GM12892 (cell line): ENCODE measurements at regions not wholly inside any gene's neighbourhood (a gene's known extent, or its start where the extent isn't known, plus 50 kb on each side); places are given as distances from the start of the nearest gene placed in this dataset.

Experiments
- DNase-seq: peaks from one replicate; pipeline ENCODE4 v3.0.0; 2011; ENCODE audit not compliant: insufficient read length
- FAIRE-seq: peaks from 2 replicates; lab custom pipeline; 2011; peaks lifted over from hg19 to GRCh38; lab: Jason Lieb, UNC
- POLR2A ChIP-seq: IDR thresholded peaks from 2 replicates; pipeline ENCODE4 v1.6.1; 2011; ENCODE audit warnings: low read depth, low read length, control low read depth
- POLR2AphosphoS5 ChIP-seq: IDR thresholded peaks from 2 replicates; pipeline ENCODE4 v1.6.1; 2011; ENCODE audit warnings: low read depth, low read length, control low read depth
- TAF1 ChIP-seq: IDR thresholded peaks from 2 replicates; pipeline ENCODE4 v1.6.1; 2011; ENCODE audit warnings: low read depth, mild to moderate bottlenecking, control low read depth, low read length, borderline replicate concordance

GRCh38 chr2:221205103-221205673, 366.9 kb downstream of the EPHA4 start:
- FAIRE-seq (no peak), DNase-seq (no peak)
- TF ChIP-seq TAF1 (no peak), POLR2A (no peak), POLR2AphosphoS5 (no peak)

DNA sequence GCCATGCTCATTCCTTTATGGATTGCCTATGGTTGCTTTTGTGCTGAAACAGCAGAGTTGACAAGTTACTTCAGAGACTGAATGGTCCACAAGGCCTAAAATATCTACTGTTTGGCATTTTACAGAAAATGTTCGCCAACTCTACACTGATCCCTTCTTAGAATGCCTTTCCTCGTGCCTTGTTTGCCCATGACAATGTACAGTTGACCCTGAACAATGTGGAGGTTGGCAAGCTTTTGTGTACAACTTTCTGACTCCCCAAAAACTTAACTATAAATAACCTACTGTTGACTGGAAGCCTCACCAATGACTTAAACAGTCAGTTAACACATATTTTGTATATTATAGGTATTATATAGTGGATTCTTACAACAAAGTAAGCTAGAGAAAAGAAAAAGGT, 361.4 kb downstream of the EPHA4 start:
- no peak for DNase-seq
- no peak for FAIRE-seq
- no peak for TF ChIP-seq POLR2A
- no peak for TF ChIP-seq POLR2AphosphoS5
- TF ChIP-seq TAF1: no peak

GRCh38 chr2:221211653-221212052, 360.5 kb downstream of the EPHA4 start:
- no peak for TF ChIP-seq POLR2AphosphoS5
- TF ChIP-seq TAF1: no peak
- TF ChIP-seq POLR2A: no peak
- FAIRE-seq (no peak), DNase-seq (no peak)

DNA sequence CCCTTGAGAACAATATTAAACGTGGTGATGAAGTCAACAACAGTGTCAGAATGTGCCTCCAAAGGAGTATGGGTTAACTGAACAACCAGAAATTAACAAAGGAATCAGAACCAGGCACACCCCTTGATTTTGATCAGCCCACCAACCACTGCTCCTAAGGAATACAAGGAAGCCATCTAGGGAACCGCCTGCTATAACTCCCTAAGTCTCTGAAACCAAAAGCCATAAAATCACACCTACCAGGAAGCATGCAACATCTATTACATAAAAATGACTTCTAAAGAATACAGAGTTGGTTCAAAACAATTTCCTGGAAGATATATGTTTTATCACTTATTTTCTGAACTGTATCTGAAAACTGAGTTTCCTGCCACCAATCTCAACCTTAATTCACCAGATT, 360.0 kb downstream of the EPHA4 start:
- TF ChIP-seq POLR2AphosphoS5: no peak
- no peak for TF ChIP-seq TAF1
- TF ChIP-seq POLR2A: no peak
- no peak for FAIRE-seq
- no peak for DNase-seq

DNA sequence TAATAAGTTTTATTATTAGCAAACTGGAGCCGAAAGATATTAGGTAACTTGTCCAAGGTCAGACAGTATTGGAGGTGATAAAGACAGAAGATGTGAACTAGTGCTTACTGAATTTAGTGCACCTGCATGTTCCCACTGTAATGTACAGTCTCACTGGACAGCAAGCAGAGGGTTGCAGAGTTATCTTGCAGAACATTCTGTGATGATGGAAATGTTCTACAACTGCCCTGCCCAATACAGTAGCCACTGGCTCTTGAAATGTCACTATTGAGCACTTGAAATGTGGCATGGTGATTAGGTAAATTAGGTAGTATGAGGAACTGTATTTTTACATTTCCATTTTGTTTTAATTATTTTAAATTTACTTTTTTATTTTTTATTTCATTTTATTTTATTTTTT, 356.6 kb downstream of the EPHA4 start:
- FAIRE-seq (no peak), DNase-seq (no peak)
- TF ChIP-seq POLR2A: no peak
- no peak for TF ChIP-seq POLR2AphosphoS5
- no peak for TF ChIP-seq TAF1

DNA sequence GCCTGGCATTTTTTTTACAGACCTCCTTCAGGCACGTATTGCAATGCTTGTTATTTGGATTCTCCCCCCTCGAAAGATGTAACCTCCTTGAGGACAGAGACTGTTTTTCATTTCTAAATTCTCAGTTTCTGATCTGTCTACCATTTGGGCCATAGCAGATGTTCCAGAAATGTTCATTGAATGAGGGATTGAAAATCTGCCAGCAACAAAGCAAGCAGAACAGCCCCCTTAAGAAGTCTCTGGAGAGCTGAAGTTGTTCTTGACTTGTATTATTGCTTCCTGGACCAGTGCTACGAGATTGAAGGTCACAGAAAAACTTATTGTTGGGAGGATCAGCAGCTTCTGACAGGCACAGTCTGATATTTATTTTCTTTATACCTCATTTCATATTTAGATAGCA, 355.5 kb downstream of the EPHA4 start:
- TF ChIP-seq POLR2A (no peak), POLR2AphosphoS5 (no peak), TAF1 (no peak)
- DNase-seq: no peak
- no peak for FAIRE-seq

DNA sequence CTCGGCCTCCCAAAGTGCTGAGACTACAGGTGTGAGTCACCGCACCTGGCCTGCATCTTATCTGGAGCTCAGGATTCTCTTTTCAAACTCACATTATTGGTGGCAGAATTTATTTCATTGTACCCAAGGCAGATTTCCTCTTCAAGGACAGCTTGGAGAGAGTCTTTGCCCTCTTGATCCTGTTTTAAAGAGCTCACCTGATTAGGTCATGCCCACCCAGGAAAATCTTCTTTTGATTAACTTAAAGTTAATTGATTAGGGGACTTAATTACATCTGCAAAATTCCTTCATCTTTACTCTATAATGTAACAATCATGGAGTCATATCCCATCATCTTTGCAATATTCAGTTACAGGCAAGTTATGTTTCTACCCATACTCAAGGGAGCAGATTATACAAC, 346.4 kb downstream of the EPHA4 start:
- TF ChIP-seq POLR2A (no peak), TAF1 (no peak)
- FAIRE-seq (no peak), DNase-seq (no peak)

GRCh38 chr2:221228214-221228769, 343.8 kb downstream of the EPHA4 start:
- DNase-seq (no peak), FAIRE-seq (no peak)
- no peak for TF ChIP-seq POLR2AphosphoS5
- no peak for TF ChIP-seq TAF1
- TF ChIP-seq POLR2A: no peak

GRCh38 chr2:221229099-221229498, 343.0 kb downstream of the EPHA4 start:
- FAIRE-seq (no peak), DNase-seq (no peak)
- TF ChIP-seq TAF1 (no peak), POLR2AphosphoS5 (no peak), POLR2A (no peak)

GRCh38 chr2:221231511-221231910, 340.6 kb downstream of the EPHA4 start:
- no peak for FAIRE-seq
- TF ChIP-seq POLR2A: no peak
- TF ChIP-seq TAF1: no peak
- no peak for TF ChIP-seq POLR2AphosphoS5

GRCh38 chr2:221235941-221236340, 336.2 kb downstream of the EPHA4 start:
- no peak for TF ChIP-seq POLR2A
- no peak for TF ChIP-seq POLR2AphosphoS5
- no peak for TF ChIP-seq TAF1
- no peak for FAIRE-seq

More at GRCh38 chr2:221231511-221231910, 340.6 kb downstream of the EPHA4 start:
- no peak for DNase-seq

DNA sequence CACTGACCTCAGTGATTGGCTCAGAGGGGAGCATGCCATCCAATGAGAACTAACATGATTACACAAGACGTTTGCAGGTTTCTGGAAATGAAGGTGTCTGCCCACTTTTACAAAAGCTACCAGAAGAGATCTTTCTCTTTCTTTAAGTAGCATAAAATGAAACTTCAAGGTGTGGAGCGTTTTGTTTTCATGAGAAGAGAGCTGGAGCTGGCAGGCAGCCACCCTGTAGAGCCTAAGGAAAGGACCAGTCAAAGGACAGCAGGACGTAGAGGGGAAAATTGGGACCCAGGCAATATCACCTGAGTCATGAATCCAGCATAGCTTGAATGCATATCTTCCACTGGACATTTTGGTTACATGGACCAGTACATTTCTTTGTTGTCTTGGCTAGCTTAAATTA, 331.0 kb downstream of the EPHA4 start:
- FAIRE-seq: no peak
- no peak for DNase-seq
- no peak for TF ChIP-seq POLR2A
- no peak for TF ChIP-seq TAF1
- TF ChIP-seq POLR2AphosphoS5: no peak

More at GRCh38 chr2:221235941-221236340, 336.2 kb downstream of the EPHA4 start:
- DNase-seq: no peak

GRCh38 chr2:221243771-221244170, 328.3 kb downstream of the EPHA4 start:
- DNase-seq (no peak), FAIRE-seq (no peak)
- no peak for TF ChIP-seq POLR2AphosphoS5
- TF ChIP-seq POLR2A: no peak
- TF ChIP-seq TAF1: no peak
